AG08396 (cell line): ENCODE measurements at regions not wholly inside any gene's neighbourhood (a gene's known extent, or its start where the extent isn't known, plus 50 kb on each side); places are given as distances from the start of the nearest gene placed in this dataset.
"Not testable (repeated sequence)": the region's sequence is repeated elsewhere in the genome, so short reads cannot be mapped to it uniquely, and the experiment has no call there.

Source experiments
- DNase-seq: peaks from one replicate; pipeline ENCODE4 v3.0.0; 2012; ENCODE audit warnings: low spot score, mixed read lengths

GRCh38 chr7:409339-410281, 110.0 kb downstream of the PDGFA start:
- DNase-seq = no peak

GRCh38 chr7:410395-410910, 109.2 kb downstream of the PDGFA start:
- no peak for DNase-seq

GRCh38 chr7:411116-411515, 108.5 kb downstream of the PDGFA start:
- DNase-seq = not testable (repeated sequence)

- DNase-seq = no peak
These were observed 107.9 kb downstream of the PDGFA start for GRCh38 chr7:411677-412312.

GRCh38 chr7:412313-412710, 107.3 kb downstream of the PDGFA start:
- DNase-seq = no peak

- no peak for DNase-seq
These were observed 104.7 kb downstream of the PDGFA start for GRCh38 chr7:414681-415560.

GRCh38 chr7:415646-416525, 103.8 kb downstream of the PDGFA start:
- no peak for DNase-seq

- no peak for DNase-seq
These were observed 102.7 kb downstream of the PDGFA start for GRCh38 chr7:416761-417624.

GRCh38 chr7:417625-417889, 102.1 kb downstream of the PDGFA start:
- DNase-seq = no peak

- no peak for DNase-seq
These were observed 101.6 kb downstream of the PDGFA start for GRCh38 chr7:417973-418601.

GRCh38 chr7:418636-419280, 100.9 kb downstream of the PDGFA start:
- DNase-seq = no peak

- DNase-seq = no peak
These were observed 99.2 kb downstream of the PDGFA start for GRCh38 chr7:420142-421093.

GRCh38 chr7:421136-421991, 98.3 kb downstream of the PDGFA start:
- DNase-seq = no peak

- DNase-seq = no peak
These were observed 97.3 kb downstream of the PDGFA start for GRCh38 chr7:422191-422885.

GRCh38 chr7:422886-423225, 96.8 kb downstream of the PDGFA start:
- DNase-seq = no peak

GRCh38 chr7:423312-424260, 96.1 kb downstream of the PDGFA start:
- DNase-seq = no peak
